HUES64 (cell line): ENCODE measurements at regions not wholly inside any gene's neighbourhood (a gene's known extent, or its start where the extent isn't known, plus 50 kb on each side); places are given as distances from the start of the nearest gene placed in this dataset.
"Not testable (repeated sequence)": the region's sequence is repeated elsewhere in the genome, so short reads cannot be mapped to it uniquely, and the experiment has no call there.

Experiments used
- H3K27ac ChIP-seq: 2 replicates; pipeline ENCODE4 v1.7.0; 2013; ENCODE audit warnings: low read depth, low read length, inconsistent platforms
- H3K27me3 ChIP-seq: 2 replicates; pipeline ENCODE4 v1.6.1; 2013; ENCODE audit warnings: mild to moderate bottlenecking, low read length; ENCODE audit not compliant: insufficient read depth
- H3K36me3 ChIP-seq: 2 replicates; pipeline ENCODE4 v1.6.1; 2013; ENCODE audit warnings: mild to moderate bottlenecking, low read length; ENCODE audit not compliant: insufficient read depth
- H3K4me1 ChIP-seq: 2 replicates; pipeline ENCODE4 v1.6.1; 2013; ENCODE audit warnings: mild to moderate bottlenecking, low read length, moderate library complexity; ENCODE audit not compliant: insufficient read depth
- H3K4me3 ChIP-seq: 2 replicates; pipeline ENCODE4 v1.5.1; 2013; ENCODE audit warnings: mild to moderate bottlenecking, low read length, moderate library complexity
- H3K9ac ChIP-seq: 2 replicates; pipeline ENCODE4 v1.6.1; 2013; ENCODE audit warnings: mild to moderate bottlenecking, low read depth, low read length
- H3K9me3 ChIP-seq: 2 replicates; pipeline ENCODE4 v1.6.1; 2013; ENCODE audit warnings: low read depth, low read length; ENCODE audit not compliant: insufficient read depth
- WGBS: fragments of 150-250, 120-280 bp; methylation state at CpG from one replicate; pipeline ENCODE4 v1.1.7; 2013; ENCODE audit warnings: missing lambda C conversion rate; 5-methylcytosine and 5-hydroxymethylcytosine counted together

GRCh38 chr2:240259201-240259923 is 118.9 kb upstream of the OTOS start:
- peaks cover 4% of the 10 kb centered on the region; the same call in 1 of the 2 replicates for H3K4me1 ChIP-seq
- 92% methylated on average over 17 of the region's 17 CpGs for WGBS

GRCh38 chr2:240259924-240260529 is 119.6 kb upstream of the OTOS start:
- no peaks in the 10 kb centered on the region for H3K27me3 ChIP-seq

More at GRCh38 chr2:240259201-240259923, 118.9 kb upstream of the OTOS start:
- H3K36me3 ChIP-seq, result no peaks in the 10 kb centered on the region
- no peak overlapping the region for H3K4me3 ChIP-seq
- H3K9me3 ChIP-seq, result peaks cover 25% of the 10 kb centered on the region
- no peak overlapping the region for H3K27ac ChIP-seq
- no peak overlapping the region for H3K9ac ChIP-seq
- H3K27me3 ChIP-seq, result no peaks in the 10 kb centered on the region

GRCh38 chr2:240260664-240261063 is 120.2 kb upstream of the OTOS start:
- Histone ChIP-seq H3K9ac (no peak overlapping the region), H3K4me1 (peaks cover 3% of the 10 kb centered on the region; the same call in 1 of the 2 replicates), H3K4me3 (no peak overlapping the region), H3K27me3 (no peaks in the 10 kb centered on the region), H3K9me3 (peaks cover 32% of the 10 kb centered on the region), H3K36me3 (no peaks in the 10 kb centered on the region), H3K27ac (no peak overlapping the region)
- WGBS, result 92% methylated on average over 4 of the region's 4 CpGs

More at GRCh38 chr2:240259924-240260529, 119.6 kb upstream of the OTOS start:
- Histone ChIP-seq H3K4me1 (peaks cover 4% of the 10 kb centered on the region; the same call in 1 of the 2 replicates), H3K9me3 (peaks cover 29% of the 10 kb centered on the region), H3K4me3 (no peak overlapping the region), H3K9ac (no peak overlapping the region), H3K36me3 (no peaks in the 10 kb centered on the region), H3K27ac (no peak overlapping the region)
- WGBS, result 79% methylated on average over 7 of the region's 7 CpGs

- not testable (repeated sequence) for H3K27me3 ChIP-seq, H3K4me1 ChIP-seq, H3K36me3 ChIP-seq, H3K4me3 ChIP-seq, H3K9ac ChIP-seq, H3K27ac ChIP-seq
- H3K9me3 ChIP-seq, result peaks cover 32% of the 10 kb centered on the region
- WGBS, result 69% methylated on average over 1 of the region's 1 CpG
These were observed 122.1 kb upstream of the OTOS start for GRCh38 chr2:240262578-240262977.

- no peak overlapping the region for H3K27ac ChIP-seq
- H3K27me3 ChIP-seq, result no peaks in the 10 kb centered on the region
- no peak overlapping the region for H3K4me3 ChIP-seq
- 92% methylated on average over 3 of the region's 3 CpGs for WGBS
- H3K9me3 ChIP-seq, result peaks cover 35% of the 10 kb centered on the region
- H3K9ac ChIP-seq, result no peak overlapping the region
- no peaks in the 10 kb centered on the region for H3K36me3 ChIP-seq
- no peaks in the 10 kb centered on the region for H3K4me1 ChIP-seq
These were observed 128.9 kb upstream of the OTOS start for GRCh38 chr2:240269380-240269779.

GRCh38 chr2:240269886-240270285 is 129.4 kb upstream of the OTOS start:
- Histone ChIP-seq H3K4me3 (no peak overlapping the region), H3K27me3 (no peaks in the 10 kb centered on the region), H3K4me1 (no peaks in the 10 kb centered on the region), H3K9me3 (peaks cover 31% of the 10 kb centered on the region), H3K9ac (no peak overlapping the region), H3K27ac (no peak overlapping the region), H3K36me3 (no peaks in the 10 kb centered on the region)
- WGBS, result 89% methylated on average over 1 of the region's 1 CpG

GRCh38 chr2:240271716-240272341 is 131.4 kb upstream of the OTOS start:
- H3K9ac ChIP-seq, result no peak overlapping the region
- 86% methylated on average over 4 of the region's 4 CpGs for WGBS
- no peaks in the 10 kb centered on the region for H3K4me1 ChIP-seq
- peaks cover 29% of the 10 kb centered on the region for H3K9me3 ChIP-seq
- 0 out of 2 replicates have a peak, but pooled peaks cover 4% of the 10 kb centered on the region for H3K27me3 ChIP-seq
- no peaks in the 10 kb centered on the region for H3K36me3 ChIP-seq
- no peak overlapping the region for H3K4me3 ChIP-seq
- no peak overlapping the region for H3K27ac ChIP-seq

- Histone ChIP-seq H3K4me1 (no peaks in the 10 kb centered on the region), H3K27me3 (0 out of 2 replicates have a peak, but pooled peaks cover 4% of the 10 kb centered on the region), H3K36me3 (no peaks in the 10 kb centered on the region), H3K9me3 (peaks cover 26% of the 10 kb centered on the region), H3K4me3 (no peak overlapping the region), H3K27ac (no peak overlapping the region), H3K9ac (no peak overlapping the region)
- 84% methylated on average over 2 of the region's 2 CpGs for WGBS
These were observed 134.9 kb upstream of the OTOS start for GRCh38 chr2:240275386-240275785.

GRCh38 chr2:240277073-240277806 is 136.8 kb upstream of the OTOS start:
- WGBS, result 90% methylated on average over 8 of the region's 8 CpGs
- H3K4me1 ChIP-seq, result no peaks in the 10 kb centered on the region
- no peak overlapping the region for H3K27ac ChIP-seq
- H3K9me3 ChIP-seq, result peaks cover 10% of the 10 kb centered on the region
- 0 out of 2 replicates have a peak, but pooled peaks cover 4% of the 10 kb centered on the region for H3K27me3 ChIP-seq
- no peak overlapping the region for H3K4me3 ChIP-seq
- no peaks in the 10 kb centered on the region for H3K36me3 ChIP-seq
- no peak overlapping the region for H3K9ac ChIP-seq

- H3K36me3 ChIP-seq, result no peaks in the 10 kb centered on the region
- H3K27ac ChIP-seq, result no peak overlapping the region
- H3K4me3 ChIP-seq, result no peak overlapping the region
- H3K4me1 ChIP-seq, result no peaks in the 10 kb centered on the region
- H3K9me3 ChIP-seq, result peaks cover 3% of the 10 kb centered on the region; the same call in 1 of the 2 replicates
- no peak overlapping the region for H3K9ac ChIP-seq
- peaks cover 4% of the 10 kb centered on the region; the same call in 1 of the 2 replicates for H3K27me3 ChIP-seq
- WGBS, result 81% methylated on average over 3 of the region's 3 CpGs
These were observed 137.5 kb upstream of the OTOS start for GRCh38 chr2:240277807-240278522.
